Bronchial epithelial cell (primary cell): ENCODE measurements at regions not wholly inside any gene's neighbourhood (a gene's known extent, or its start where the extent isn't known, plus 50 kb on each side); places are given as distances from the start of the nearest gene placed in this dataset.

Experiments
- DNase-seq: peaks from one replicate; pipeline ENCODE4 v3.0.0-alpha.2; 2010; ENCODE audit warnings: low read depth
- FAIRE-seq: peaks from 2 replicates; lab custom pipeline; 2011; peaks lifted over from hg19 to GRCh38; lab: Jason Lieb, UNC
- H3K27me3 ChIP-seq: 2 replicates; pipeline ENCODE4 v1.5.1; 2011; ENCODE audit warnings: low read length; ENCODE audit not compliant: control insufficient read depth, insufficient read depth
- H3K36me3 ChIP-seq: 2 replicates; pipeline ENCODE4 v1.5.1; 2011; ENCODE audit warnings: low read length; ENCODE audit not compliant: control insufficient read depth, insufficient read depth
- H3K4me3 ChIP-seq: 2 replicates; pipeline ENCODE4 v1.5.1; 2011; ENCODE audit warnings: mild to moderate bottlenecking, low read depth, low read length, control low read depth
- CTCF ChIP-seq: IDR thresholded peaks from 2 replicates; pipeline ENCODE4 v1.5.1; 2011; ENCODE audit warnings: mild to moderate bottlenecking, moderate library complexity, low read length, control low read depth, inconsistent platforms; ENCODE audit not compliant: insufficient read depth, severe bottlenecking

- no peak overlapping the region for H3K4me3 ChIP-seq
- H3K27me3 ChIP-seq = no peaks in the 10 kb centered on the region
- no peaks in the 10 kb centered on the region for H3K36me3 ChIP-seq
- no peak for TF ChIP-seq CTCF
- DNase-seq (no peak), FAIRE-seq (no peak)
Observed at GRCh38 chr10:109270173-109270572, 653.1 kb downstream of the XPNPEP1 start.

GRCh38 chr10:109264004-109264403 is 659.3 kb downstream of the XPNPEP1 start:
- Histone ChIP-seq H3K4me3 (no peak overlapping the region), H3K36me3 (no peaks in the 10 kb centered on the region), H3K27me3 (no peaks in the 10 kb centered on the region)
- no peak for FAIRE-seq
- no peak for TF ChIP-seq CTCF
- DNase-seq = no peak

GRCh38 chr10:109261231-109261630 is 662.1 kb downstream of the XPNPEP1 start:
- TF ChIP-seq CTCF = no peak

GRCh38 chr10:109259293-109259692 is 664.0 kb downstream of the XPNPEP1 start:
- H3K36me3 ChIP-seq = no peaks in the 10 kb centered on the region
- H3K27me3 ChIP-seq = no peaks in the 10 kb centered on the region
- H3K4me3 ChIP-seq = no peak overlapping the region
- FAIRE-seq (no peak), DNase-seq (no peak)
- TF ChIP-seq CTCF = no peak

More at GRCh38 chr10:109261231-109261630, 662.1 kb downstream of the XPNPEP1 start:
- H3K4me3 ChIP-seq = no peak overlapping the region
- no peaks in the 10 kb centered on the region for H3K36me3 ChIP-seq
- no peaks in the 10 kb centered on the region for H3K27me3 ChIP-seq
- FAIRE-seq = no peak
- no peak for DNase-seq

GRCh38 chr10:109253306-109253705 is 670.0 kb downstream of the XPNPEP1 start:
- no peak for FAIRE-seq
- H3K4me3 ChIP-seq = no peak overlapping the region
- DNase-seq = no peak
- TF ChIP-seq CTCF = no peak
- H3K27me3 ChIP-seq = no peaks in the 10 kb centered on the region
- H3K36me3 ChIP-seq = no peaks in the 10 kb centered on the region

GRCh38 chr10:109250152-109250551 is 673.2 kb downstream of the XPNPEP1 start:
- no peak for FAIRE-seq
- H3K27me3 ChIP-seq = no peaks in the 10 kb centered on the region
- no peak for DNase-seq
- H3K36me3 ChIP-seq = no peaks in the 10 kb centered on the region
- TF ChIP-seq CTCF = no peak
- H3K4me3 ChIP-seq = no peak overlapping the region
